ENCODE measurements at regions not wholly inside any gene's neighbourhood (a gene's known extent, or its start where the extent isn't known, plus 50 kb on each side); places are given as distances from the start of the nearest gene placed in this dataset.
"Not testable (repeated sequence)": the region's sequence is repeated elsewhere in the genome, so short reads cannot be mapped to it uniquely, and the experiment has no call there.

DNA sequence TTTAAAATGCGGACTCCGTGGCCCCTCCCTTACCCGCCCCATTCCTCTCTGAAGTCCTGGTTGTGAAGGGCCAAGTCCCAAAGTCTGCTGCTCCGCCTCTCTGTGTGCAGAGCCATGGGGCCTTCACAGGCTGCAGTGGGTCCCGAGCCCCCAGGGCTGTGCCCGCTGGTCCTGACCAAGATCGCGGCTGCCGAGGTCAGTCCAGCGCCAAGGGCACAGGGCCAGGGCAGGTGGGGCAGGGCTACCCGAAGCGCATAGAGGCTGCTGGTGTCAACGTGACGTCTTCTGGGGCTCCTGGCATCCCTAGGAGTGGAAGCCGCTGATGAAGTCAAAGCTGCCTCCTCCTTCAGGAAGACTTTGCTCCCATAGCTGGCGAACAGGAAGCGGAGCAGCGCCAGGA, 858.8 kb downstream of the TUBA3C start:
- H3K27ac Mint-ChIP-seq; CTCF ChIA-PET; H3K4me1 Mint-ChIP-seq; DNase-seq; H3K9me3 Mint-ChIP-seq (ENCODE audit: low read depth); H3K27me3 Mint-ChIP-seq; ATAC-seq; H3K4me3 Mint-ChIP-seq; H3K36me3 Mint-ChIP-seq: not testable (repeated sequence)

DNA sequence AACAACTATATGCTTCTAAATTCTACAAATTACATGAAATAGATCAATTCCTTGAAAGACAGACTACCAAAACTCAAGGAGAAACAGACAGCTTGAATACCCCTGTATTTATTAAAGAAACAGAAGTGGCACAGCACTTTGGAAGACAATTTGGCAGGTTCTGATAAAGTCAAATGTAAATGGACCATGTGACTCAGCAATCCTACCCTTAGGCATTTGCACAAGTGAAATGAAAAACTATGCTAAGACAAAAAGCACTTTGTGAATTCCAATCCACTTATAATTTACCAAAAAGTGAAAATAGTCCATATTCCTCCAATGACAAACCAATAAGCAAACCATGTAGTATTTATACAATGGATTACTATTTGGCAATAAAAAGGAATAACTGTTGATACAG, 862.0 kb downstream of the TUBA3C start:
- H3K9me3 Mint-ChIP-seq (ENCODE audit: low read depth); H3K27me3 Mint-ChIP-seq; H3K36me3 Mint-ChIP-seq; H3K4me1 Mint-ChIP-seq; H3K4me3 Mint-ChIP-seq; ATAC-seq; CTCF ChIA-PET; DNase-seq; H3K27ac Mint-ChIP-seq: not testable (repeated sequence)

DNA sequence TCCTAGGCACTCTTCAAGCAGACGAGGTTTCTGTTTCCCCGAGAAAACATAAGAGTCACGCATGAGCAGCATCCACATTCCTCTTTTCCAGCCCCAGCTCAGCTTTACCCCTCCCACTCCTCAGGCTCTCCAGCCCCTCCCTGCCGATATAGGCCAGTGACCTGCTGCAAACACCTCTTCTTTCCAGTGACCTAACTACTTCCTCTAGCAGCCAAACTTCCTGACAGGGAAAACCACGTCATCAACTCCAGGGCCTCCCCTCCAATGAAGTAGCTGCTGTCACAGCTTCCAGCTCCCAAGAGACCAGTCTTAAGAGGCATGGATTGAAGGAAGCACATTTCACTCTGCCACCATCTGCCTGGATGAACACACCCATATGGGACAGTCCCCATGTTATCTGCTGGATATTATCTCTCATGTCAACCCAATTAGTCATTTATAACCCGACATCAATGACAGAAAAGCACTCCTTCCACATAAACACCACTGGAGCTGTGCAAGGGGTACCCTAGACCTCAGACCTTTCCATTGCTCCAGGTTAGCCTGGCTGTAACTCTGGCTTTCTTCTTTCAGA, 878.3 kb downstream of the TUBA3C start:
- H3K4me1 Mint-ChIP-seq, CTCF ChIA-PET, H3K36me3 Mint-ChIP-seq, H3K4me3 Mint-ChIP-seq, ATAC-seq, H3K27me3 Mint-ChIP-seq, H3K27ac Mint-ChIP-seq, DNase-seq: not testable (repeated sequence)
- peaks cover 17% of the 10 kb centered on the region for H3K9me3 Mint-ChIP-seq (ENCODE audit: low read depth)

- CTCF ChIA-PET, H3K4me3 Mint-ChIP-seq, H3K4me1 Mint-ChIP-seq, H3K27ac Mint-ChIP-seq, DNase-seq, ATAC-seq, H3K36me3 Mint-ChIP-seq, H3K27me3 Mint-ChIP-seq: not testable (repeated sequence)
- H3K9me3 Mint-ChIP-seq (ENCODE audit: low read depth): peaks cover 20% of the 10 kb centered on the region
Observed at GRCh38 chr13:18300968-18301367, 880.7 kb downstream of the TUBA3C start.

DNA sequence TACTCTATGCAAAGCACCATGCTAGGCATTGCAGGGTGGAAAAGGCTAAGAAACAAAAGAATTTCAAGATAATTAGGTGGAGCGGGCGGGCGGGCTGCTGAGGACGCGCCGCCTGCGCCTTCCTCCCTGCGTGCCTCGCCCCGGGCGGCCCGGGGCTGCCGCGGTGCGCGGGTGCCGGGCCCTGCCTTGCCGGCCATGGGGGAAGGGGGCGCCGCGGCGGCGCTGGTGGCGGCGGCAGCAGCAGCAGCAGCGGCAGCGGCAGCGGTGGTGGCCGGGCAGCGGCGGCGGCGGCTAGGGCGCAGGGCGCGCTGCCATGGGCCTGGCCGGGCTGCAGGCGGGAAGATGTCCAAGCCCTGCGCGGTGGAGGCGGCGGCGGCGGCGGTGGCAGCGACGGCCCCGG, 884.3 kb downstream of the TUBA3C start:
- H3K4me3 Mint-ChIP-seq; H3K27ac Mint-ChIP-seq; H3K27me3 Mint-ChIP-seq; H3K4me1 Mint-ChIP-seq; CTCF ChIA-PET; H3K9me3 Mint-ChIP-seq (ENCODE audit: low read depth); H3K36me3 Mint-ChIP-seq; ATAC-seq; DNase-seq: not testable (repeated sequence)

DNA sequence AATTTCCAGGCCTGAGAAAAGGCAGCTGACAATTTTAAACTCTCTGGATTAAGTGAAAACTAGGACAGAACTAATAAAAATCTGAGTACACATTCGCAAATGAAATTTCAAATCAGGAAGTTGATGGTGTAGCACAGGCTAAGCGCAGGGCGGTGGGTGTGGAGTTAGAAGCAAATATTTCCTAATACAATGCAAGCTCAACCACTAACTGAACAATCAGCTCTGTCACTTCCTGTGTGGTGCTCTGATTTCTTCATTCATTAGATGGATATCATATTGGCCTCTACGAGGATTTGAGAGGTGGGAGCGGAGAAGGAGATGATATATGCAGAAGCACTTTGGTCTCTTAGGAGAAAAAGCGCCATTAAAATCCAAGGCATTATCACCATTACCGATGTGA, 885.0 kb downstream of the TUBA3C start:
- H3K9me3 Mint-ChIP-seq (ENCODE audit: low read depth); H3K4me3 Mint-ChIP-seq; ATAC-seq; H3K4me1 Mint-ChIP-seq; DNase-seq; H3K27ac Mint-ChIP-seq; H3K27me3 Mint-ChIP-seq; H3K36me3 Mint-ChIP-seq; CTCF ChIA-PET: not testable (repeated sequence)

- ATAC-seq; H3K27ac Mint-ChIP-seq; CTCF ChIA-PET; H3K4me3 Mint-ChIP-seq; H3K27me3 Mint-ChIP-seq; H3K36me3 Mint-ChIP-seq; DNase-seq; H3K4me1 Mint-ChIP-seq; H3K9me3 Mint-ChIP-seq (ENCODE audit: low read depth): not testable (repeated sequence)
Observed at GRCh38 chr13:18294311-18294710, 887.3 kb downstream of the TUBA3C start.

- CTCF ChIA-PET; H3K27ac Mint-ChIP-seq; H3K27me3 Mint-ChIP-seq; H3K4me1 Mint-ChIP-seq; DNase-seq; H3K9me3 Mint-ChIP-seq (ENCODE audit: low read depth); H3K4me3 Mint-ChIP-seq; ATAC-seq; H3K36me3 Mint-ChIP-seq: not testable (repeated sequence)
Observed at GRCh38 chr13:18286848-18287247, 894.8 kb downstream of the TUBA3C start.

DNA sequence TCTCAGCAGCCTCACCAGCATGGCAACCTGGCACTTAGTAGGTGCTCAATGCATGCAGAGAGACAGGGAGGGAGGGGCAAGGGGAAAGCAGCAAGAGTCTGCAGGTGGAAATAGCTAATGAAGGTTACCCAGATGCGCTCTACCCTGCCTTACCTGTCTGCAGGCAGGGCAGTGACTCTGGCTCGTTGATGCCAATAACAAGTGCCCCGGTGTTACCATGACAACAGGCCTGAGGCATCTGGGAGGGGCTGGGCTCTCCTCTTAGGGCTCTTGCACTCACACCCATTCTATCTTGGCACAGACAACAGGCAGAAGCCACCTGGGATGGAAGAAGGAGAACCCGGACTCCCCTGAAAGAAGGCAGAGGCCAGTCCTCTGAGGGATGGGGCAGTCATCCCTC, 896.0 kb downstream of the TUBA3C start:
- H3K9me3 Mint-ChIP-seq (ENCODE audit: low read depth); H3K36me3 Mint-ChIP-seq; CTCF ChIA-PET; ATAC-seq; DNase-seq; H3K27me3 Mint-ChIP-seq; H3K27ac Mint-ChIP-seq; H3K4me1 Mint-ChIP-seq; H3K4me3 Mint-ChIP-seq: not testable (repeated sequence)

- ATAC-seq; H3K4me1 Mint-ChIP-seq; H3K27ac Mint-ChIP-seq; CTCF ChIA-PET; DNase-seq; H3K9me3 Mint-ChIP-seq (ENCODE audit: low read depth); H3K36me3 Mint-ChIP-seq; H3K27me3 Mint-ChIP-seq; H3K4me3 Mint-ChIP-seq: not testable (repeated sequence)
Observed at GRCh38 chr13:18284040-18284439, 897.6 kb downstream of the TUBA3C start.

- H3K36me3 Mint-ChIP-seq; ATAC-seq; DNase-seq; H3K4me1 Mint-ChIP-seq; H3K4me3 Mint-ChIP-seq; H3K27ac Mint-ChIP-seq; H3K9me3 Mint-ChIP-seq (ENCODE audit: low read depth); H3K27me3 Mint-ChIP-seq; CTCF ChIA-PET: not testable (repeated sequence)
Observed at GRCh38 chr13:18281829-18282597, 899.6 kb downstream of the TUBA3C start.

- H3K9me3 Mint-ChIP-seq (ENCODE audit: low read depth); CTCF ChIA-PET; DNase-seq: not testable (repeated sequence)
Observed at GRCh38 chr13:18280904-18281828, 900.5 kb downstream of the TUBA3C start.

DNA sequence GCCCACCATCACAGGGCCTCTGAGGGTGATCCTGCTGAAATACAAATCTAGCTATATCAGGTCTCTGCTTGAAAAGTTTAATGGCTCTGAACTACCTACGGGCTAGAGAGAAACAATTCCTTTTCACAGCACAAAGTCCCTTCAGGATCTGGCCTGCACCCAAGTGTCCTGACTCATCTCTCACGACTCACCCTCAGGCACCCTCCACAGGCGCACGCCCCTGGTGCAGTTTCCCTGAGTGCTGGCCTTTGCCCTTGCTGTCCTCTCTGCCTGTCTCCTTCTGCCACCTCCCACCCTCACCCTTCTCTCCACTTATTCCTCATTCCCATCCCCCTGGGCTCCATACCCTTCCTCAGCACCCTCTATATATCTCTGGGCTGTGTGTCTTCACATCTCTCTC, 901.7 kb downstream of the TUBA3C start:
- H3K4me1 Mint-ChIP-seq; CTCF ChIA-PET; H3K27ac Mint-ChIP-seq; H3K27me3 Mint-ChIP-seq; H3K9me3 Mint-ChIP-seq (ENCODE audit: low read depth); H3K36me3 Mint-ChIP-seq; H3K4me3 Mint-ChIP-seq; ATAC-seq; DNase-seq: not testable (repeated sequence)

More at GRCh38 chr13:18280904-18281828, 900.5 kb downstream of the TUBA3C start:
- not testable (repeated sequence) for H3K27me3 Mint-ChIP-seq, H3K4me1 Mint-ChIP-seq, H3K27ac Mint-ChIP-seq, ATAC-seq, H3K4me3 Mint-ChIP-seq, H3K36me3 Mint-ChIP-seq

DNA sequence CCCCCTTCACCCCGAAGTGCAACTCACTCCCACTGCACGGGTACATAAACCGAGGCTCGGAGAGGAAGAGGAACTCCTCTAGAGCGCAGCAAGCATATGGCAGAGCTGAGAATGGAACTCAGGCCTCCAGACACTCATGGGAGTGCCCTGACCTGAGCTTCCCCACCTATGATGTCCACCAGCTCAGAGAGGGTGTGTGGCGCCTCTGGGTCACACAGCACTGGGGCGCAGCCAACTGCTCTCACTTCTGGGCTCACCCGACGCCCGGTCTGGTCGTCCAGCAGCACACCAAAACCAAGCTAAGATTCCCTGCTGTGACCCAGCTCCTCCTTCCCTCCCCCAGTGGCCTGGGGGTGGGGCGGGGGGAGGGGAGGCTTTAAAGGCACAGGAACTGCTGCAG, 904.3 kb downstream of the TUBA3C start:
- DNase-seq; H3K27ac Mint-ChIP-seq; H3K36me3 Mint-ChIP-seq; H3K9me3 Mint-ChIP-seq (ENCODE audit: low read depth); H3K27me3 Mint-ChIP-seq; H3K4me1 Mint-ChIP-seq; ATAC-seq; H3K4me3 Mint-ChIP-seq; CTCF ChIA-PET: not testable (repeated sequence)

All from activated CD8-positive, alpha-beta memory T cell treated with anti-CD3 and anti-CD28 coated beads, Interleukin-2, amount 10 ng/mL, durations not matched to agents 7 days and 5 days (primary cell).